Pancreas (tissue), 10 donors: ENCODE measurements at regions not wholly inside any gene's neighbourhood (a gene's known extent, or its start where the extent isn't known, plus 50 kb on each side); places are given as distances from the start of the nearest gene placed in this dataset.

Experiments used
- ATAC-seq, 4 donors: fragments of 200-7000 bp; cut with Tn5 transposase; one replicate each; pipeline versions ENCODE4 v1.8.0 to v1.9.1; 2020; ENCODE audit warnings: mild to moderate bottlenecking in 4 of 4, moderate library complexity in 4 of 4
- DNase-seq, 6 donors: peaks; one replicate each; pipeline ENCODE4 v3.0.0-alpha.2; 2020
- FAIRE-seq: peaks from 2 replicates; lab custom pipeline; 2012; peaks lifted over from hg19 to GRCh38; lab: Jason Lieb, UNC
- H3K27ac ChIP-seq, 4 donors: fragments of 200-600 bp; sonication (generic); 1 replicate in 3 of 4; 2 replicates in 1 of 4; pipeline versions ENCODE4 v1.5.0 to v1.8.0; 2020
- H3K27me3 ChIP-seq, 4 donors: fragments of 200-600 bp; one replicate each; pipeline ENCODE4 v1.8.0; 2021
- H3K36me3 ChIP-seq, 3 donors: fragments of 200-600 bp; sonication (generic) in 1 of 3; one replicate each; pipeline versions ENCODE4 v1.5.0 to v1.8.0; 2020 to 2021
- H3K4me1 ChIP-seq, 3 donors: fragments of 200-600 bp; one replicate each; pipeline ENCODE4 v1.8.0; 2021
- H3K4me3 ChIP-seq, 4 donors: fragments of 200-600 bp; sonication (generic) in 2 of 4; one replicate each; pipeline versions ENCODE4 v1.5.0 to v1.8.0; 2020 to 2021
- H3K9me3 ChIP-seq, 4 donors: fragments of 200-600 bp; one replicate each; pipeline ENCODE4 v1.8.0; 2021
- WGBS, 2 donors: extraction: QIAGEN DNeasy Blood & Tissue Kit; methylation state at CpG; one replicate each; pipeline ENCODE4 v1.1.7; 2013; 5-methylcytosine and 5-hydroxymethylcytosine counted together
- intact Hi-C, 3 donors: fragments of 100-400 bp; cut with DNase I; formaldehyde crosslinking; loops; one replicate each; pipeline versions ENCODE4 v1.11.1 to v1.14.2; 2022
- TF ChIP-seq, protein P1 (sequence below), 4 donors: fragments of 200-600 bp; sonication (generic) in 3 of 4; IDR thresholded peaks; one replicate each; pipeline versions ENCODE4 v1.5.0 to v1.8.0; 2021; ENCODE audit warnings: antibody characterized with exemption in 4 of 4
- donor health status: healthy with polysubstance abuse.
- donor health status: DM: no; HTN: no; CAD: no; lungs with moderate emphysema.
- donor health status: DM: no; HTN: no; CAD: no.
- donor health status: control.
- donor health status: control.
- donor health status: Bipolar disorder and iron deficiency.
- donor health status: DM: yes; HTN: yes; CAD: no.
- donor health status: DM: no; HTN: no; CAD: no.
- donor health status: DM: no; HTN: no; CAD: no.
- donor health status: DM: yes; HTN: yes; CAD: no.

GRCh38 chr9:89666364-89666763 lies 61.6 kb downstream of the GADD45G start:
- DNase-seq (no peak), FAIRE-seq (no peak), ATAC-seq (no peak)
- Histone ChIP-seq H3K9me3 (no peaks in the 10 kb centered on the region), H3K27ac (peak overlapping the region in 3 of 4 donors; percentile 6 to 78 (median 74)), H3K4me1 (peaks cover 78 to 95% (median 95%) of the 10 kb centered on the region in 3 donors), H3K27me3 (no peaks in the 10 kb centered on the region), H3K36me3 (no peaks in the 10 kb centered on the region), H3K4me3 (no peak overlapping the region)
- intact Hi-C loops: no loop called here
- TF ChIP-seq, protein P1, sequence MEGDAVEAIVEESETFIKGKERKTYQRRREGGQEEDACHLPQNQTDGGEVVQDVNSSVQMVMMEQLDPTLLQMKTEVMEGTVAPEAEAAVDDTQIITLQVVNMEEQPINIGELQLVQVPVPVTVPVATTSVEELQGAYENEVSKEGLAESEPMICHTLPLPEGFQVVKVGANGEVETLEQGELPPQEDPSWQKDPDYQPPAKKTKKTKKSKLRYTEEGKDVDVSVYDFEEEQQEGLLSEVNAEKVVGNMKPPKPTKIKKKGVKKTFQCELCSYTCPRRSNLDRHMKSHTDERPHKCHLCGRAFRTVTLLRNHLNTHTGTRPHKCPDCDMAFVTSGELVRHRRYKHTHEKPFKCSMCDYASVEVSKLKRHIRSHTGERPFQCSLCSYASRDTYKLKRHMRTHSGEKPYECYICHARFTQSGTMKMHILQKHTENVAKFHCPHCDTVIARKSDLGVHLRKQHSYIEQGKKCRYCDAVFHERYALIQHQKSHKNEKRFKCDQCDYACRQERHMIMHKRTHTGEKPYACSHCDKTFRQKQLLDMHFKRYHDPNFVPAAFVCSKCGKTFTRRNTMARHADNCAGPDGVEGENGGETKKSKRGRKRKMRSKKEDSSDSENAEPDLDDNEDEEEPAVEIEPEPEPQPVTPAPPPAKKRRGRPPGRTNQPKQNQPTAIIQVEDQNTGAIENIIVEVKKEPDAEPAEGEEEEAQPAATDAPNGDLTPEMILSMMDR (IDR thresholded peaks at IDR 0.05): no peak
- WGBS, 2 donors: 93% methylated on average over 7 of the region's 7 CpGs

DNA sequence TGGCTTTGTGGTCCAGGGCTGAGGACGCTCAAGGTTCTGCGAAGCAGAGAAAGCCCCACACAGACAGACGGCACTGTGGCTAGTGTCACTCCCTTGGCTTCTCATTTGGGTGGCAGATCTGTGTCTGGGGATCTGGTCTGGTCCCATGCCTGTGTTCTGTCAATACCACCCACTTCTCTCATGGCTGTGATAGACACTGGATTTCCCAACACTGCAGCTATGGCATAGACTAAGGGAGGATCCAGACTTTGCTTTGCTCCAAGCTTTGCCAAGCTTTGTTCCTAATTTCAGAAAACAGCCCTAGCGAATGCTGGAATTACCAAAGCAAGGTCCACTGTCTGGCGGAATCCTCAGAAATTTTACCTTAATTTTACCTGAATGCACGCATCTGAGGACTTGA lies 62.1 kb downstream of the GADD45G start:
- TF ChIP-seq, protein P1 (IDR thresholded peaks at IDR 0.05): no peak
- Histone ChIP-seq H3K27me3 (no peaks in the 10 kb centered on the region), H3K36me3 (no peaks in the 10 kb centered on the region), H3K4me3 (no peak overlapping the region), H3K9me3 (no peaks in the 10 kb centered on the region), H3K4me1 (peaks cover 75 to 90% (median 90%) of the 10 kb centered on the region in 3 donors), H3K27ac (peak overlapping the region in 3 of 4 donors; percentile 6 to 78 (median 74))
- DNase-seq (no peak), FAIRE-seq (no peak), ATAC-seq (no peak)
- WGBS, 2 donors: 95 to 96% methylated on average over 6 of the region's 6 CpGs
- intact Hi-C loops: no loop called here

DNA sequence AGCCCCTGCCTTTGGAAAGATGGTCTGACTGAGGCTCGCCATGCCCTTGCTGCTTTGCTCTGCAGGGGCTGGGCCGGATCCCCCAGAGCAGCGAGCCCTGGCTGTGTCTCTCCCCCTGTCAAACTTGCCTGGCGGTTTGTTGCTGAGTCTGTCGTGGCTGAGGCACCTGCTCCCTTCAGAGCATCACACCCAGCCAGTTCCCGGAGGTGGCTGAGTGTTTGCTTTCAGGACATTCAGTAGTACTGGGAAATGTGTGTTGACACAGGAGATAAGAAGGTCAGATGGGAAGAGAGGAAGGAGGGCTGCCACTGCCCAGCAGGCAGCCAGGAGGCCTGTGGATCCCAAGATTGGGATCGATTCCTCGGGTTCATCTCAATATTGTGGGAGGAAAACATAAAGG lies 62.9 kb downstream of the GADD45G start:
- intact Hi-C loops: no loop called here
- peak in 5 of 6 donors; percentile 66 to 84 (median 75) for DNase-seq
- 23% methylated on average over 8 of the region's 8 CpGs for WGBS, 2 donors
- peak overlapping the region; percentile 46 to 74 (median 64) for H3K27ac ChIP-seq
- peaks cover 68 to 83% (median 83%) of the 10 kb centered on the region in 3 donors for H3K4me1 ChIP-seq
- no peaks in the 10 kb centered on the region for H3K27me3 ChIP-seq
- peak; percentile 44 to 77 (median 66) for ATAC-seq
- H3K36me3 ChIP-seq: no peaks in the 10 kb centered on the region
- FAIRE-seq: no peak
- TF ChIP-seq, protein P1 (IDR thresholded peaks at IDR 0.05): no peak
- H3K4me3 ChIP-seq: peak overlapping the region in 1 of 4 donors; percentile 2
- H3K9me3 ChIP-seq: no peaks in the 10 kb centered on the region

DNA sequence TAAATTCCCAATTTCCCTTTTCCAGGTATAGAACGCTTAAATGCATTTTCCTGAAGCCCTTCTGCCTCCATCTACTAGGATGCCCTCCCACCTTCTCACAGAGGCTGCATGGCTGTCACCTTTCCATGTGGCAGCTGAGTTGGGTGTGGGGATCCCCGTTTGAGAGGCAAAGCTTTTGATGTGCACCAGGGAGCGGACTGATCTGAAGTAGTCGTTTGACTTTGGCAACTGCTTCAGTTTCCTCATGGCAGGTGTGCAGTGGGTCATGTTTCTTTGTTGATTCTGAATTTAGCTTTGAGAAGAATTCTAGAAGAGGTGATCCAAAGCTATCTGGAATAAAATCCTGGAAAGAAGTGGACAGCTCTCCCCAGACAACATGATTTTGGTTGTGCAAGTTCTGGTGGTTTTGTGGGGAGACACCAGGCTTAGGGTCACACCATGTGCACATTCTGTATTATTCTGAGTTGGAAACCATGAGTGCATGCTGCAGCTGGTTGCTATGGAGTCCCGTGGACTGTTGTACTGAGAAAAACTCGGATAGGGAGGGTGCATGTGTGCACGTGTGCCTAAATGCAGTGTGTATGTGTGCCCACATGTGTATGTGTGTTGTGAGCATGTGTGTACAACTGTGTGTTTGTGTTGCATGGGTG lies 63.5 kb downstream of the GADD45G start:
- no peaks in the 10 kb centered on the region for H3K27me3 ChIP-seq
- DNase-seq: no peak

More for the DNA sequence above, 63.5 kb downstream of the GADD45G start:
- Histone ChIP-seq H3K4me3 (peak overlapping the region in 1 of 4 donors; percentile 2), H3K36me3 (no peaks in the 10 kb centered on the region), H3K4me1 (peaks cover 62 to 77% (median 77%) of the 10 kb centered on the region in 3 donors), H3K27ac (peak overlapping the region; percentile 46 to 74 (median 64)), H3K9me3 (no peaks in the 10 kb centered on the region)
- ATAC-seq (peak in 3 of 4 donors; percentile 18 to 42 (median 24)), FAIRE-seq (no peak)
- TF ChIP-seq, protein P1 (IDR thresholded peaks at IDR 0.05): no peak
- intact Hi-C loops: no loop called here
- 46 to 47% methylated on average over 7 of the region's 7 CpGs for WGBS, 2 donors
